OCI-LY7 (cell line): ENCODE measurements at regions not wholly inside any gene's neighbourhood (a gene's known extent, or its start where the extent isn't known, plus 50 kb on each side); places are given as distances from the start of the nearest gene placed in this dataset.

ENCODE experiments used
- CTCF ChIP-seq: fragments of 200-600 bp; sonication (generic); conservative IDR thresholded peaks from 2 replicates; pipeline ENCODE4 v1.5.1; 2014; ENCODE audit warnings: mild to moderate bottlenecking, antibody characterized with exemption, low read length, moderate library complexity, mixed read lengths
- EZH2phosphoT487 ChIP-seq: fragments of 200-600 bp; sonication (generic); IDR thresholded peaks from 2 replicates; pipeline ENCODE4 v1.6.1; 2018; ENCODE audit warnings: low read depth, borderline replicate concordance, mild to moderate bottlenecking, mixed run types, antibody characterized with exemption, low read length, moderate library complexity, mixed read lengths

GRCh38 chrX:104427693-104428092 lies 138.3 kb upstream of the IL1RAPL2 start:
- TF ChIP-seq CTCF (no peak), EZH2phosphoT487 (no peak)
